ENCODE measurements at regions not wholly inside any gene's neighbourhood (a gene's known extent, or its start where the extent isn't known, plus 50 kb on each side); places are given as distances from the start of the nearest gene placed in this dataset.

- Mint-ChIP-seq H3K27ac (no peak overlapping the region), H3K4me3 (no peak overlapping the region), H3K9me3 (peaks cover 13% of the 10 kb centered on the region), H3K27me3 (peaks cover 4% of the 10 kb centered on the region), H3K4me1 (no peaks in the 10 kb centered on the region), H3K36me3 (ENCODE audit: low read depth) (no peaks in the 10 kb centered on the region)
- ATAC-seq (replicated peaks) = no peak
These were observed 212.0 kb downstream of the RAD51AP2 start for GRCh38 chr2:17306219-17306618.

DNA sequence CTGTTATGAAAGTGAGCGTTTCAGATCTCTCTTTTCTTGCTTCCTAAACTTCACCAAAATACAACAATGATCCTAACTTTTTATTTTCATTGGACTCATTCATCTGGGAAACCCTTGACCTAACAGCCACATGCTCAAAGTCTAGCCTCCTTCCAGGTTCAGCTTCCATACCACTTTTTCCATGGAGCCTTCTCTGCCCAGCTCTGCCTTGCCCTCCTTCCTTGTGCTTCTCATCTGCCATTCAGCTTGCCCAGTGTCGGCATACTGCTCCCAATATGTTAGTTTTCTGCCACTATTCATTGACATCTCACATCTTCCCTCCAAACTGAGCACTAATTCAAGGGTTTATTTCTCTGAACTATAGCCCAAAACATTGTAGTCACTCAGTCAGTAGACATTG is 214.7 kb downstream of the RAD51AP2 start:
- Mint-ChIP-seq H3K36me3 (ENCODE audit: low read depth) (no peaks in the 10 kb centered on the region), H3K27me3 (peaks cover 4% of the 10 kb centered on the region), H3K27ac (no peak overlapping the region), H3K4me3 (no peak overlapping the region), H3K9me3 (peaks cover 13% of the 10 kb centered on the region), H3K4me1 (no peaks in the 10 kb centered on the region)
- no peak for ATAC-seq (replicated peaks)

DNA sequence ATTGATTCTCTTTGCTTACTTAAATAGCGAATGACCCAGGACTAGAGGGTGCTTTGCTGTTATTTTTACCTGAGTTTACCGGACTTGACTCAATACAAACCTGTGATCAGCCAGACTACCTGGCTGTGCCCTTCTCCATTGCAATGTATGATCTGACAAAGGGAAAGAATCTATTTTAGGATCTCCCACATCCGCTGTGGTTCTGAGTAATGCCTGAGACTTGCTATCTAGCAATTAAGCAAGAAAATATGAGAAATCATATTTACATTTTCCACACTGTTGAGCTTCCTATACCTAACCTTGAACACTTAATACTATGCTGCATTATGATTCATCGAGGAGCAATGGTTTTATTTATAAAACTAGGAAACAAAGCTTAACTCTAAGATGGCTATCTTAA is 215.2 kb downstream of the RAD51AP2 start:
- Mint-ChIP-seq H3K27ac (no peak overlapping the region), H3K36me3 (ENCODE audit: low read depth) (no peaks in the 10 kb centered on the region), H3K27me3 (no peaks in the 10 kb centered on the region), H3K4me3 (no peak overlapping the region), H3K4me1 (no peaks in the 10 kb centered on the region), H3K9me3 (peaks cover 10% of the 10 kb centered on the region)
- ATAC-seq (replicated peaks) = no peak

GRCh38 chr2:17302281-17302680 is 216.0 kb downstream of the RAD51AP2 start:
- H3K36me3 Mint-ChIP-seq (ENCODE audit: low read depth) = no peaks in the 10 kb centered on the region
- H3K4me1 Mint-ChIP-seq = no peaks in the 10 kb centered on the region
- no peaks in the 10 kb centered on the region for H3K27me3 Mint-ChIP-seq
- no peak for ATAC-seq (replicated peaks)
- H3K4me3 Mint-ChIP-seq = no peak overlapping the region
- H3K9me3 Mint-ChIP-seq = peaks cover 10% of the 10 kb centered on the region
- no peak overlapping the region for H3K27ac Mint-ChIP-seq

DNA sequence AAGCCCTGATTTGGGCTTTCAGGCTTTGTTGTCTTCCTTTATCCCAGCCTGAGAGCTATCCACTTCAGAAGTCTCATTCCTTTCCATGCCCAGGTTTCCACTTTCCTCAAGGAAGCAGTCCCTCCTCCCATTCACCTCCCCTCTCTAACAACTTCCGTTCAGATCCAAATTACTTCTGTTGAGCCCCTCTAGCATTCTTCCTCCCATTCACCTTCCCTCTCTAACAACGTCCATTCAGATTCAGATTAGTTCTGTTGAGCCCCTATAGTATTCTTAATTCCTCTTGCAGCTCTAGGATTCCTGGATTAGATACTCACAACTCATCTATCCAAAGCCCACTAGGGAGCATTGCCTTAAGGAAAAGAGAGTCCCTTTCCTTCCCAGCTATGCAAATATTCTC is 216.8 kb downstream of the RAD51AP2 start:
- peaks cover 10% of the 10 kb centered on the region for H3K9me3 Mint-ChIP-seq
- no peak for ATAC-seq (replicated peaks)
- H3K36me3 Mint-ChIP-seq (ENCODE audit: low read depth) = no peaks in the 10 kb centered on the region
- H3K4me3 Mint-ChIP-seq = no peak overlapping the region
- H3K4me1 Mint-ChIP-seq = no peaks in the 10 kb centered on the region
- H3K27ac Mint-ChIP-seq = no peak overlapping the region
- H3K27me3 Mint-ChIP-seq = no peaks in the 10 kb centered on the region

GRCh38 chr2:17299891-17300540 is 218.2 kb downstream of the RAD51AP2 start:
- Mint-ChIP-seq H3K36me3 (ENCODE audit: low read depth) (no peaks in the 10 kb centered on the region), H3K9me3 (peaks cover 10% of the 10 kb centered on the region), H3K4me1 (no peaks in the 10 kb centered on the region), H3K27me3 (no peaks in the 10 kb centered on the region), H3K27ac (no peak overlapping the region), H3K4me3 (no peak overlapping the region)
- ATAC-seq (replicated peaks) = no peak

GRCh38 chr2:17298453-17298852 is 219.8 kb downstream of the RAD51AP2 start:
- Mint-ChIP-seq H3K4me1 (no peaks in the 10 kb centered on the region), H3K36me3 (ENCODE audit: low read depth) (no peaks in the 10 kb centered on the region), H3K4me3 (no peak overlapping the region), H3K27ac (no peak overlapping the region), H3K27me3 (no peaks in the 10 kb centered on the region), H3K9me3 (peaks cover 10% of the 10 kb centered on the region)
- no peak for ATAC-seq (replicated peaks)

DNA sequence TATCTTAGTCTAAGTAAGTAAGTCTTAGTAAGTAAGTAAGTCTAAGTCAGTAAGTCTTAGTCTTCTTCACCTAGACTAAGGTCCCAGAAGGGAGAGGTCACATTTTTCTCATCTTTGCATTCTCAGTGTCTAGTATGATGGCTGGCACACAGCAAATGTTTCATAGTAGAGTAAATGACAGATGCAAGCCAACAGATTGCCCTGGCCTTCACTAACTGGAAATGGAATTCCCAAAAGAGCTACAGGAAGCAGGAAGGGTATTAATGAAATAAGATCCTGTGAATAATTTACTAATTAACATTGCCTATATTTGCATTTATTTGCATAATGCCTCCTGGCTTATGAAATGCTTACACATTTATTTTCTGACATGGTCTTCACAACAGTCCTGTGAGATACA is 221.6 kb downstream of the RAD51AP2 start:
- no peak for ATAC-seq (replicated peaks)
- no peaks in the 10 kb centered on the region for H3K27me3 Mint-ChIP-seq
- no peaks in the 10 kb centered on the region for H3K36me3 Mint-ChIP-seq (ENCODE audit: low read depth)
- no peak overlapping the region for H3K27ac Mint-ChIP-seq
- no peak overlapping the region for H3K4me3 Mint-ChIP-seq
- peaks cover 6% of the 10 kb centered on the region for H3K9me3 Mint-ChIP-seq
- H3K4me1 Mint-ChIP-seq = no peaks in the 10 kb centered on the region

DNA sequence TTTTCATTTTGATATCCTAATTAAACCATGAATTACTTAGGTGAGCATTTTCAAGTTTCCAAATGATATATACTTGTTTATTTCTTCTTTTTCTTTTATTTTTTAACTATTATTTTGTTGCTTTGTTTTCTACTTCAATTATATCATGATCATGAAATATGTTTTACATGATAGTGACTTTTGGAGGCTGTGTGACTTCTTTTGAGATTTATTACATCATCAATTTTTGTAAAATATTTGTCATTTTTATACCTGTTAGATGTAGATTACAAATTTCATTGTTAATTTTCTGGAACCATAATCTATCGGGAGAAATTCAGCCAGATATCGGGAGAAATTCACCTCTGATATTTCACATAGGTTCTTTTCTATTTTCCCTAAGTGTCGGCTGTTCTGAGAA is 228.6 kb downstream of the RAD51AP2 start:
- H3K9me3 Mint-ChIP-seq = no peaks in the 10 kb centered on the region
- H3K4me3 Mint-ChIP-seq = no peak overlapping the region
- no peaks in the 10 kb centered on the region for H3K27me3 Mint-ChIP-seq
- H3K36me3 Mint-ChIP-seq (ENCODE audit: low read depth) = no peaks in the 10 kb centered on the region
- no peak for ATAC-seq (replicated peaks)
- no peak overlapping the region for H3K27ac Mint-ChIP-seq
- H3K4me1 Mint-ChIP-seq = no peaks in the 10 kb centered on the region

- ATAC-seq (replicated peaks) = no peak
- H3K27ac Mint-ChIP-seq = no peak overlapping the region
- H3K9me3 Mint-ChIP-seq = no peaks in the 10 kb centered on the region
- no peaks in the 10 kb centered on the region for H3K4me1 Mint-ChIP-seq
- H3K36me3 Mint-ChIP-seq (ENCODE audit: low read depth) = no peaks in the 10 kb centered on the region
- no peak overlapping the region for H3K4me3 Mint-ChIP-seq
- H3K27me3 Mint-ChIP-seq = no peaks in the 10 kb centered on the region
These were observed 231.1 kb downstream of the RAD51AP2 start for GRCh38 chr2:17287183-17287582.

DNA sequence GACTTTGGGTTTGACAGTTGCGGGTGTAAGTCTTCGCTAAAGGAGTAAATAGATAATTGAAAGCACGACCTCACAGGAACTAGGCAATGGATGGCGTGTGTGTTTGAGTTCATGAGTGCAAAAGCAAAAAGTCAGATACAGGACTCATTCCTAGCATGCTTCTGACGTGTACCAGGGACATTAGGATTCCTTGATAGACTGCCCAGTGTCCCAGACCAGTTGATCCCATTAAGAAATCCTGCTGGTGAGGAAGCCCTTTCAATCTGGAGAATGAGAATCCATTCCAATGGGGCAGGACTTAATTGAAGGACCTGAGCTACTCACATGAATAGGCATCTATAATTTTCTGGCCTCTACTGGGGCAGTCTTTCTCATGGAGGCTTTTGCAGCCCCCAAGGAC is 235.4 kb downstream of the RAD51AP2 start:
- Mint-ChIP-seq H3K4me1 (no peaks in the 10 kb centered on the region), H3K27me3 (no peaks in the 10 kb centered on the region), H3K36me3 (ENCODE audit: low read depth) (no peaks in the 10 kb centered on the region), H3K9me3 (peaks cover 7% of the 10 kb centered on the region), H3K4me3 (no peak overlapping the region), H3K27ac (no peak overlapping the region)
- no peak for ATAC-seq (replicated peaks)

GRCh38 chr2:17282245-17282644 is 236.0 kb downstream of the RAD51AP2 start:
- Mint-ChIP-seq H3K9me3 (peaks cover 7% of the 10 kb centered on the region), H3K27ac (no peak overlapping the region), H3K27me3 (no peaks in the 10 kb centered on the region), H3K4me3 (no peak overlapping the region), H3K36me3 (ENCODE audit: low read depth) (no peaks in the 10 kb centered on the region), H3K4me1 (no peaks in the 10 kb centered on the region)
- ATAC-seq (replicated peaks) = no peak

GRCh38 chr2:17276220-17276619 is 242.0 kb downstream of the RAD51AP2 start:
- Mint-ChIP-seq H3K4me1 (no peaks in the 10 kb centered on the region), H3K9me3 (peaks cover 10% of the 10 kb centered on the region), H3K27ac (no peak overlapping the region), H3K27me3 (no peaks in the 10 kb centered on the region), H3K4me3 (no peak overlapping the region), H3K36me3 (ENCODE audit: low read depth) (no peaks in the 10 kb centered on the region)
- no peak for ATAC-seq (replicated peaks)

- H3K4me3 Mint-ChIP-seq = no peak overlapping the region
- H3K4me1 Mint-ChIP-seq = no peaks in the 10 kb centered on the region
- H3K9me3 Mint-ChIP-seq = peaks cover 13% of the 10 kb centered on the region
- no peaks in the 10 kb centered on the region for H3K27me3 Mint-ChIP-seq
- H3K27ac Mint-ChIP-seq = no peak overlapping the region
- ATAC-seq (replicated peaks) = no peak
- H3K36me3 Mint-ChIP-seq (ENCODE audit: low read depth) = no peaks in the 10 kb centered on the region
These were observed 245.4 kb downstream of the RAD51AP2 start for GRCh38 chr2:17272652-17273525.

DNA sequence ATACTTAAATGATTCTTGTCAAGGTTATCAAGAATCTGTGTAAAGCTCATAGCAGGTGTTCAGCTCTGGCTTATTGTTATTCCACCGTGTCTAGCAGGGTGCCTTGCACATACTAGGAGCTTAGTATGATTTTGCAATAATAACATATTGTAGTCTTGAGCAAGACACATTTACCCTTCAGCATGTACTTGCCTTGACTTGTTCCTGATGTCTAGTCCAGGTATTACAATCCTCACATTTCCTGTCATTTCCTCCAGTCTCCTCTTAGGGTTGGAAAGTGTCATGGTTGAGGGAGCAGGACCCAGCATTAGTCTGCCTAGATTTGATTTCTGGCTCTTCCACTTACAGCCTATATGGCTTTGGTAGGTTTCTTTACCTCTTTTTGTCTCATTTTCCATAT is 246.1 kb downstream of the RAD51AP2 start:
- Mint-ChIP-seq H3K4me3 (no peak overlapping the region), H3K36me3 (ENCODE audit: low read depth) (no peaks in the 10 kb centered on the region), H3K9me3 (peaks cover 14% of the 10 kb centered on the region), H3K27me3 (no peaks in the 10 kb centered on the region), H3K27ac (no peak overlapping the region), H3K4me1 (no peaks in the 10 kb centered on the region)
- no peak for ATAC-seq (replicated peaks)
